ENCODE measurements at regions not wholly inside any gene's neighbourhood (a gene's known extent, or its start where the extent isn't known, plus 50 kb on each side); places are given as distances from the start of the nearest gene placed in this dataset.

GRCh38 chr20:29790510-29790909 is 1467.0 kb upstream of the DEFB115 start:
- TF ChIP-seq CTCF (IDR thresholded peaks at IDR 0.05) (no peak), EP300 (IDR thresholded peaks at IDR 0.05) (no peak), POLR2AphosphoS5 (IDR thresholded peaks at IDR 0.05) (no peak)
